ENCODE measurements at regions not wholly inside any gene's neighbourhood (a gene's known extent, or its start where the extent isn't known, plus 50 kb on each side); places are given as distances from the start of the nearest gene placed in this dataset.
"Not testable (repeated sequence)": the region's sequence is repeated elsewhere in the genome, so short reads cannot be mapped to it uniquely, and the experiment has no call there.

- POLR2A ChIA-PET; H3K4me2 ChIP-seq (ENCODE audit: insufficient read depth, low read length); CTCF ChIA-PET (ENCODE audit: low intra/inter-chr PET ratio); H3K9me1 ChIP-seq (ENCODE audit: control insufficient read depth, insufficient read depth, low read length); in situ Hi-C loops (cut with MboI); FAIRE-seq; H4K20me1 ChIP-seq (replicated peaks; ENCODE audit: control insufficient read depth, insufficient read depth, low read length); H3K27ac ChIP-seq (ENCODE audit: extremely low read depth, low read depth, low read length); H3K79me2 ChIP-seq (ENCODE audit: control insufficient read depth, insufficient read depth, low read length); H3K36me3 ChIP-seq (ENCODE audit: control insufficient read depth, insufficient read depth, low read length); H3K4me3 ChIP-seq; H3K9me3 ChIP-seq (replicated peaks; ENCODE audit: control insufficient read depth, insufficient read depth, low read depth, low read length); ATAC-seq; DNase-seq (ENCODE audit: extremely low read depth in 1 of 4, low spot score in 3 of 4); intact Hi-C loops (cut with micrococcal nuclease); H3K9ac ChIP-seq (ENCODE audit: insufficient read depth in 1 of 2, low read depth in 2 of 2, low read length in 2 of 2); H3K4me1 ChIP-seq (replicated peaks in 1 of 2; ENCODE audit: control insufficient read depth in 2 of 2, insufficient read depth in 2 of 2, low read length in 2 of 2); BruUV-seq (replicated peaks); H2AFZ ChIP-seq (ENCODE audit: low read depth, low read length): not testable (repeated sequence)
- TF ChIP-seq BCOR (IDR thresholded peaks at IDR 0.05) = 0 out of 2 replicates have a peak, but pooled peaks have one; percentile 29
- TF ChIP-seq ZNF146 (CRISPR knock-in tag; IDR thresholded peaks at IDR 0.05; ENCODE audit: unreplicated experiment) = peak; percentile 43
- H3K27me3 ChIP-seq (ENCODE audit: control insufficient read depth in 2 of 2, insufficient read depth in 2 of 2, low read length in 2 of 2) = peaks cover 3 to 21% of the 10 kb centered on the region in 2 experiments; a peak in 3 of 5 replicates
- 7% methylated on average over 6 of the region's 6 CpGs for WGBS (ENCODE audit: insufficient coverage, low coverage, missing lambda C conversion rate)
These were observed 296.2 kb upstream of the HS6ST1 start for GRCh38 chr2:128614907-128615306.

- FAIRE-seq = no peak
- ChIA-PET POLR2A (no interaction called here), CTCF (ENCODE audit: low intra/inter-chr PET ratio) (no interaction called here)
- 9% methylated on average over 7 of the region's 9 CpGs for WGBS (ENCODE audit: insufficient coverage, low coverage, missing lambda C conversion rate)
- DNase-seq (ENCODE audit: extremely low read depth in 1 of 4, low spot score in 3 of 4) = no peak
- no peaks in the 10 kb centered on the region for H3K79me2 ChIP-seq (ENCODE audit: control insufficient read depth, insufficient read depth, low read length)
- no TSS peak for BruUV-seq (replicated peaks)
- H3K27ac ChIP-seq (ENCODE audit: extremely low read depth, low read depth, low read length) = no peak overlapping the region
- no peaks in the 10 kb centered on the region for H4K20me1 ChIP-seq (replicated peaks; ENCODE audit: control insufficient read depth, insufficient read depth, low read length)
- H3K36me3 ChIP-seq (ENCODE audit: control insufficient read depth, insufficient read depth, low read length) = no peaks in the 10 kb centered on the region
- intact Hi-C loops (cut with micrococcal nuclease) = no loop called here
- no peaks in the 10 kb centered on the region for H3K9me1 ChIP-seq (ENCODE audit: control insufficient read depth, insufficient read depth, low read length)
- no peak overlapping the region for H3K9ac ChIP-seq (ENCODE audit: insufficient read depth in 1 of 2, low read depth in 2 of 2, low read length in 2 of 2)
- no peaks in the 10 kb centered on the region for H3K4me1 ChIP-seq (replicated peaks in 1 of 2; ENCODE audit: control insufficient read depth in 2 of 2, insufficient read depth in 2 of 2, low read length in 2 of 2)
- no peaks in the 10 kb centered on the region for H3K9me3 ChIP-seq (replicated peaks; ENCODE audit: control insufficient read depth, insufficient read depth, low read depth, low read length)
- no peak overlapping the region for H2AFZ ChIP-seq (ENCODE audit: low read depth, low read length)
- peaks cover 0 to 17% of the 10 kb centered on the region in 2 experiments; a peak in 2 of 5 replicates for H3K27me3 ChIP-seq (ENCODE audit: control insufficient read depth in 2 of 2, insufficient read depth in 2 of 2, low read length in 2 of 2)
- ATAC-seq = no peak
- in situ Hi-C loops (cut with MboI) = no loop called here
- no peak overlapping the region for H3K4me3 ChIP-seq
- H3K4me2 ChIP-seq (ENCODE audit: insufficient read depth, low read length) = no peak overlapping the region
- TF ChIP-seq ARID4B (CRISPR knock-in tag; IDR thresholded peaks at IDR 0.05) (no peak), HOXB6 (CRISPR knock-in tag; IDR thresholded peaks at IDR 0.05; ENCODE audit: borderline replicate concordance) (no peak), ERF (CRISPR knock-in tag; IDR thresholded peaks at IDR 0.05) (no peak), NFRKB (IDR thresholded peaks at IDR 0.05; ENCODE audit: low read depth) (no peak), ZEB2 (IDR thresholded peaks at IDR 0.05) (no peak)
- TF ChIP-seq, protein P1, sequence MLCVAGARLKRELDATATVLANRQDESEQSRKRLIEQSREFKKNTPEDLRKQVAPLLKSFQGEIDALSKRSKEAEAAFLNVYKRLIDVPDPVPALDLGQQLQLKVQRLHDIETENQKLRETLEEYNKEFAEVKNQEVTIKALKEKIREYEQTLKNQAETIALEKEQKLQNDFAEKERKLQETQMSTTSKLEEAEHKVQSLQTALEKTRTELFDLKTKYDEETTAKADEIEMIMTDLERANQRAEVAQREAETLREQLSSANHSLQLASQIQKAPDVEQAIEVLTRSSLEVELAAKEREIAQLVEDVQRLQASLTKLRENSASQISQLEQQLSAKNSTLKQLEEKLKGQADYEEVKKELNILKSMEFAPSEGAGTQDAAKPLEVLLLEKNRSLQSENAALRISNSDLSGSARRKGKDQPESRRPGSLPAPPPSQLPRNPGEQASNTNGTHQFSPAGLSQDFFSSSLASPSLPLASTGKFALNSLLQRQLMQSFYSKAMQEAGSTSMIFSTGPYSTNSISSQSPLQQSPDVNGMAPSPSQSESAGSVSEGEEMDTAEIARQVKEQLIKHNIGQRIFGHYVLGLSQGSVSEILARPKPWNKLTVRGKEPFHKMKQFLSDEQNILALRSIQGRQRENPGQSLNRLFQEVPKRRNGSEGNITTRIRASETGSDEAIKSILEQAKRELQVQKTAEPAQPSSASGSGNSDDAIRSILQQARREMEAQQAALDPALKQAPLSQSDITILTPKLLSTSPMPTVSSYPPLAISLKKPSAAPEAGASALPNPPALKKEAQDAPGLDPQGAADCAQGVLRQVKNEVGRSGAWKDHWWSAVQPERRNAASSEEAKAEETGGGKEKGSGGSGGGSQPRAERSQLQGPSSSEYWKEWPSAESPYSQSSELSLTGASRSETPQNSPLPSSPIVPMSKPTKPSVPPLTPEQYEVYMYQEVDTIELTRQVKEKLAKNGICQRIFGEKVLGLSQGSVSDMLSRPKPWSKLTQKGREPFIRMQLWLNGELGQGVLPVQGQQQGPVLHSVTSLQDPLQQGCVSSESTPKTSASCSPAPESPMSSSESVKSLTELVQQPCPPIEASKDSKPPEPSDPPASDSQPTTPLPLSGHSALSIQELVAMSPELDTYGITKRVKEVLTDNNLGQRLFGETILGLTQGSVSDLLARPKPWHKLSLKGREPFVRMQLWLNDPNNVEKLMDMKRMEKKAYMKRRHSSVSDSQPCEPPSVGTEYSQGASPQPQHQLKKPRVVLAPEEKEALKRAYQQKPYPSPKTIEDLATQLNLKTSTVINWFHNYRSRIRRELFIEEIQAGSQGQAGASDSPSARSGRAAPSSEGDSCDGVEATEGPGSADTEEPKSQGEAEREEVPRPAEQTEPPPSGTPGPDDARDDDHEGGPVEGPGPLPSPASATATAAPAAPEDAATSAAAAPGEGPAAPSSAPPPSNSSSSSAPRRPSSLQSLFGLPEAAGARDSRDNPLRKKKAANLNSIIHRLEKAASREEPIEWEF (CRISPR knock-in tag; IDR thresholded peaks at IDR 0.05) = no peak
These were observed 296.9 kb upstream of the HS6ST1 start for GRCh38 chr2:128615571-128615970.
